ENCODE measurements at regions not wholly inside any gene's neighbourhood (a gene's known extent, or its start where the extent isn't known, plus 50 kb on each side); places are given as distances from the start of the nearest gene placed in this dataset.
A peak's percentile ranks its signal among the peaks of the same experiment; 100 is the strongest.

DNA sequence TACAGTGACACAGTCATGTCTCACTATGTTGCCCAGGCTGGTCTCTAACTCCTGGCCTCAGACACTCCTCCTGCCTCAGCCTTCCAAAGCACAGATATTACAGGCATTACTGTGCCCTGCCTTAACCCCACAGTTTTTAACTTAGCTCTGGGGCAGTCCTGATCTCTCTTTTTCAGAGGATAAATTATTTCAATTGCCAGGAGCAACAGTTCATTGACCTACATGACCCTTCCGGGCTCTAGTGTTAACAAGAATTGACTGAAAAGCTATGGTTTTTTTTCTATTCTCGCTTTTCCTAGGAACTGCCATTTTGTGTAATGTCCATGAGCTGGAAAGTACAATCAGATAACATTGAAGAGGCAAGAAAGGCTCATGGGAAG is 92.8 kb downstream of the HNRNPLL start:
- no peak for DNase-seq (ENCODE audit: low read depth in 2 of 3, low spot score in 2 of 3)

- no peak for DNase-seq (ENCODE audit: low read depth in 2 of 3, low spot score in 2 of 3)
Measured at GRCh38 chr2:38509314-38509946, 93.3 kb downstream of the HNRNPLL start.

GRCh38 chr2:38508311-38509039 is 94.3 kb downstream of the HNRNPLL start:
- DNase-seq (ENCODE audit: low read depth in 2 of 3, low spot score in 2 of 3): peak; percentile 37 to 91 (median 75)

- DNase-seq (ENCODE audit: low read depth in 2 of 3, low spot score in 2 of 3): no peak
Measured at GRCh38 chr2:38507712-38508111, 95.0 kb downstream of the HNRNPLL start.

DNA sequence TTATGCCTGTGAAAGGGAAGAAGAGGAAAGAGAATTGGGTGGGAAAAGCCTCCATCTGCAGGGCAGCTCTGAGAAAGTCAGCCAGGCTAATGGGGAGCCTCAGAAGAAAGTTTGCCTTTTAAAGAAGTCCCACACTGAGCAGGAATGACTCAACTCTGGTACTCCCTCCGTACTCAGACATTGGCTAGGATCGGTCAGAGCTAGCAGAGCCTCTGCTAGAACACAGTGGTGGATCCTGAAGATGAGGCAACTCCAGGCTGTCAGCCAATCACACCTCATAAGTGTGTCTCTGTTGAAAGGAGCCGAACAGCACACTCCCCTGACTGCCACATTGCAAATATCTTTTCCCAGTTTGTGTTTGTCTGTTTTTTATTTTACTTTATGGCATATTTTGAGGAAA is 96.9 kb downstream of the HNRNPLL start:
- no peak for DNase-seq (ENCODE audit: low read depth in 2 of 3, low spot score in 2 of 3)

- no peak for DNase-seq (ENCODE audit: low read depth in 2 of 3, low spot score in 2 of 3)
Measured at GRCh38 chr2:38504169-38504568, 98.6 kb downstream of the HNRNPLL start.

DNA sequence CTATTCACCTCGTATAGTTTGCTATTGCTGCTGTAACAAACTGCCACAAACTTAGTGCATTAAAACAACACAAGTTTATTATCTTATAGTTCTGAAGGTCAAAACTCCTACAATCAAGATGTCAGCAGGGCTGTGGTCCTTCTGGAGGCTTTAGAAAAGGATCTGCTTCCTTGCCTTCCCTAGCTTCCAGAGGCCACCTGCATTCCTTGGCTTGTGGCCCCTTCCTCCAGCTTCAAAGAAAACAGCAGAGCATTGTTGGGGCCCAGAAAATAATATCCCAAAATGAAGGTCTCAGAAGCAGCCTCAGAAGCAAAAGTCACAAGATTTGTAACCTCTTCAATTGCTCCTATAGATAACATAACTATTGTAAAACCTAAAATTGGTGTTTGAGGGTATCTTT is 100.6 kb downstream of the HNRNPLL start:
- DNase-seq (ENCODE audit: low read depth in 2 of 3, low spot score in 2 of 3): no peak

- DNase-seq (ENCODE audit: low read depth in 2 of 3, low spot score in 2 of 3): no peak
Measured at GRCh38 chr2:38500283-38500634, 102.5 kb downstream of the HNRNPLL start.

GRCh38 chr2:38499548-38500282 is 103.0 kb downstream of the HNRNPLL start:
- DNase-seq (ENCODE audit: low read depth in 2 of 3, low spot score in 2 of 3): no peak

DNA sequence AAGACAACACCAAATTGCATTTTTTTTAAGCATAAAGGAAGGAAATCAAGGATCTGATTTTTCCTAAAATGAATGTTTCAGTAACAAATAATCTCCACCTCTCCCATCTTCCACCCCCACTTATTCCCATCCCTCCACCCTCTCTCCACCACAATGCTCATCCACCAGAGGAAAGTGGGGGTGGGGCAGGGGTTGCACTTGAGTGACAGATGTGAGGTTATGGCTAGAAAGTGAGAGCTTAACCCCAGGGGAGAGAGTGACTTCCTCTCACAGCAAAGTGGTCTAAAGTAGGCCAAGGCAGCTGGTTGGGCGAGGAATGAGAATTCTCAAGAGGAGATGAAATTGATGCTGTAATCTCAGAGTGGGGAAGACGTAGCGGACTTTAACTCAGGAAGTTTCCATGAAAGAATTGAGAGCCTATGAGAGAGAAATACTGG is 104.7 kb downstream of the HNRNPLL start:
- peak in 1 of 3 donors; percentile 12 for DNase-seq (ENCODE audit: low read depth in 2 of 3, low spot score in 2 of 3)

GRCh38 chr2:38497670-38498037 is 105.1 kb downstream of the HNRNPLL start:
- no peak for DNase-seq (ENCODE audit: low read depth in 2 of 3, low spot score in 2 of 3)

DNA sequence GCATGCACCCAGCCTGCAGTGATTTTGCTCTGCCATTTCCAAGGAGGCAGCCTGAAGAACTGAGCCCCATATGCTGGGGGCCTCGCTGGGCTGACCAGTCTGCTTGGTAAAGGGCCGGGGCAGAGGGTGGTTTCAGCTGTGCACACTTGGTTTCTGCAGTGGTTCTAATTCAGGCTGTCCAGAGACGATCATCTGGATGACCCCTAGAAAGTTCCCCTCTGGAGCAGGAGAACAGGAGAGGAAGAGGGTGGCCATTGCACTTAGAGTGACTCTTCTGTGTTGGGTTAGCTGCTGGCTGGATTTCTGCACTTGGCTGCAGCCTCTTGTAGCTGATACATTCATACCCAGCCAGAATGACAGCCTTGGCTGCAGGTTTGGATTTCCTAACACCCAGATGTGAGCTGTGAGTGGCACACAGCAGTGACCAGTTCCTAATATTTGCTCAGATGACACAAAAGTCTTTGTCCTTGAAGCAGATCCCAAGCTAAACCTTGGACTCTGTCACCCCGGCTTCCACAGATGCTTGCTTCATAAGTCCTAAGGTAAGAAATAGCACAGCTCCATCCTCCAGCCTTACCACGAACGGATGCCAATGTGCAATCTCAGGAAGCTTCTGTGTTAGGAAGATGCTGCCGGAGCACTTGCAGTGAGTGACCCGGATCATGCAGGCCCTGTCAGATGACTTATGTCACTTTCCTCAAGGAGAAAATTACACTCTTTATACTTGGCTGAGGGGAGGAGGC is 105.6 kb downstream of the HNRNPLL start:
- DNase-seq (ENCODE audit: low read depth in 2 of 3, low spot score in 2 of 3): no peak

DNA sequence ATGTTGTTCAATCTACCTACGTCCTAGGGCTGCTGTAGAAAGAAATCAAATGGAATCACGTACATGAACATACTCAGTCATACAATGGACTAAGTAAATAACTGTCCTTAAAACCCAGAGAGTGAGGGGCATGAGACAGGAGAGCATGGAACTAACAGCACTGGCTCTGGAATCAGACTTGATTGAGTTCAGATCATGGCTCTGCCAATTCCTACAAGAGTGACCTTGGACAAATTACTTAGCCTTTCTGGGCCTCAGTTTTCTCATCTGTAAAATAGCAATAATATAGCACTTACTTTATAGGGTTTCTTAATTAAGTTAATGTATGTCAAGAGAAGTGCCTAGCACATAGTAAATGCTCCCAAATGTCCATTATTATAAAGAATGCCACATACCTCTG is 106.8 kb downstream of the HNRNPLL start:
- no peak for DNase-seq (ENCODE audit: low read depth in 2 of 3, low spot score in 2 of 3)

GRCh38 chr2:38494394-38494793 is 108.3 kb downstream of the HNRNPLL start:
- no peak for DNase-seq (ENCODE audit: low read depth in 2 of 3, low spot score in 2 of 3)

GRCh38 chr2:38492042-38492615 is 110.6 kb downstream of the HNRNPLL start:
- no peak for DNase-seq (ENCODE audit: low read depth in 2 of 3, low spot score in 2 of 3)

DNA sequence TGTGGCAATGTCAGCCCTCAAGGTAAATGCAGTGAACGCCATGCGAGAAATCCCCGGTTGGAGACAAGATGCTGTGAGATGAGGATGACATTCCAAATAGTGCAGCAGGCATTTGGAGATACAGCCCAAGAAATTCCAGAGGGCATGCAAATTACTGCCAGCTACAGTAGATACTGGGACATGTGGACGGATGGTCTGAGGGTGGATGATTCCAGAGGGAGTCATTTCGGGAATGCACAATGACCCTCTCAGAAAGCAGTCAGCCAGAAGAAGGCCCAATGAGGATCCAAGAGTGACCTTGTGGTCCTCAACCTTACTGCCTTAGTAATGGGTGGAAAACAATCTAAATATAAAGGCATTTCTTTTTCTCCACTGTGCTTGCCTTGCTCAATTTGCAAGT is 111.3 kb downstream of the HNRNPLL start:
- no peak for DNase-seq (ENCODE audit: low read depth in 2 of 3, low spot score in 2 of 3)

DNA sequence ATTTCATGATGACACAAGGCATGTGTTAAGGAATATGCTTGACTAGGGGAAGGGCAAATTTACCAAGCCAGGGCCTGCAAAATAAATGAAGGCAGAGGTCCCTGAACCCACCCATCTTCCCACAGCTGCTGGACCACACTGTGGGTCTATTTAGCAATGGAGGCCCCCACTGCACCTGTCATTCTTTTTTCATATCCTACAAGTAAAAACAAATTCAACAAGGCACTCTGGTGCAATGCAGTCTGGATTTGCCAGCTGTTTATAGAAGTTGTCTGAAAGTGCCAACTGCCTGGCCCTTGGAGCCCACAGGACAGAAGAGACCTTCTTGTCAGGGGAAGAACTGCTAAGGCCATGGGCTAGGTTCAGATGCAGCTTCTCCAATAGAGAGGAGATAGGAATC is 112.8 kb upstream of the ATL2 start:
- no peak for DNase-seq (ENCODE audit: low read depth in 2 of 3, low spot score in 2 of 3)

- no peak for DNase-seq (ENCODE audit: low read depth in 2 of 3, low spot score in 2 of 3)
Measured at GRCh38 chr2:38487852-38488251, 110.8 kb upstream of the ATL2 start.

- no peak for DNase-seq (ENCODE audit: low read depth in 2 of 3, low spot score in 2 of 3)
Measured at GRCh38 chr2:38486213-38487026, 109.3 kb upstream of the ATL2 start.

DNA sequence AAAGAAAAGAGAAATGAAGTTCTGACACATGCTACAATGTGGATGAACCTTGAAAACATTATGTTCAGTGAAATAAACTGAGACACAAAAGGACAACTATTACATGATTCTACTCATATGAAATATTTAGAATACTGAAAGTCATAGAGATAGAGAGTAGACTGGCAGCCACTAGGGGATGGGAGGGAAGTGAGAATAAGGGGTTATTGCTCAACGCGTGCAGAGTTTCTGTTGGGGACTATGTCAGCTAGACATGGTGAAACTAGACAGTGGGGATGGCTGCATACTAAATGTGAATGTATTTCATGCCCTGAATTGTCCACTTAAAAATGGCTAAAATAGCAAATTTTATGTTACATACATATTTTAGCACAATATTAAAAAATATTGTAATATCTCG is 108.7 kb upstream of the ATL2 start:
- DNase-seq (ENCODE audit: low read depth in 2 of 3, low spot score in 2 of 3): no peak
